ENCODE measurements at regions not wholly inside any gene's neighbourhood (a gene's known extent, or its start where the extent isn't known, plus 50 kb on each side); places are given as distances from the start of the nearest gene placed in this dataset.

GRCh38 chr9:101991926-101992325, 253.5 kb upstream of the GRIN3A start:
- Histone ChIP-seq H3K4me2 (ENCODE audit: low read depth, low read length, poor library complexity, severe bottlenecking) (no peak overlapping the region), H3K79me2 (ENCODE audit: insufficient read depth, low read length) (no peaks in the 10 kb centered on the region), H3K9ac (ENCODE audit: low read depth, low read length, poor library complexity, severe bottlenecking) (no peak overlapping the region), H3K4me3 (ENCODE audit: low read length, poor library complexity, severe bottlenecking) (no peak overlapping the region), H2AFZ (ENCODE audit: low read length) (no peak overlapping the region), H3K9me2 (replicated peaks; ENCODE audit: low read depth, low read length) (peaks cover 5% of the 10 kb centered on the region; the same call in 1 of the 2 replicates), H3K4me1 (ENCODE audit: insufficient read depth, low read length, poor library complexity, severe bottlenecking) (no peaks in the 10 kb centered on the region), H3K27me3 (ENCODE audit: insufficient read depth, low read length, poor library complexity, severe bottlenecking) (no peaks in the 10 kb centered on the region), H3F3A (ENCODE audit: low read depth) (no peaks in the 10 kb centered on the region), H3K36me3 (ENCODE audit: insufficient read depth, low read length) (no peaks in the 10 kb centered on the region), H3K9me3 (ENCODE audit: insufficient read depth, low read depth, low read length) (no peaks in the 10 kb centered on the region), H4K20me1 (ENCODE audit: insufficient read depth, low read length, poor library complexity, severe bottlenecking) (no peaks in the 10 kb centered on the region)
- TF ChIP-seq CTCF (conservative IDR thresholded peaks at IDR 0.05; ENCODE audit: low read length) (no peak), EZH2phosphoT487 (IDR thresholded peaks at IDR 0.05; ENCODE audit: borderline replicate concordance) (no peak)

- Histone ChIP-seq H3K9ac (ENCODE audit: low read depth, low read length, poor library complexity, severe bottlenecking) (no peak overlapping the region), H3K36me3 (ENCODE audit: insufficient read depth, low read length) (no peaks in the 10 kb centered on the region), H3K79me2 (ENCODE audit: insufficient read depth, low read length) (no peaks in the 10 kb centered on the region), H3K4me1 (ENCODE audit: insufficient read depth, low read length, poor library complexity, severe bottlenecking) (no peaks in the 10 kb centered on the region), H3F3A (ENCODE audit: low read depth) (no peaks in the 10 kb centered on the region), H4K20me1 (ENCODE audit: insufficient read depth, low read length, poor library complexity, severe bottlenecking) (no peaks in the 10 kb centered on the region), H3K27me3 (ENCODE audit: insufficient read depth, low read length, poor library complexity, severe bottlenecking) (no peaks in the 10 kb centered on the region), H3K9me3 (ENCODE audit: insufficient read depth, low read depth, low read length) (no peaks in the 10 kb centered on the region), H3K4me2 (ENCODE audit: low read depth, low read length, poor library complexity, severe bottlenecking) (no peak overlapping the region), H2AFZ (ENCODE audit: low read length) (no peak overlapping the region), H3K4me3 (ENCODE audit: low read length, poor library complexity, severe bottlenecking) (no peak overlapping the region), H3K9me2 (replicated peaks; ENCODE audit: low read depth, low read length) (no peaks in the 10 kb centered on the region)
- TF ChIP-seq EZH2phosphoT487 (IDR thresholded peaks at IDR 0.05; ENCODE audit: borderline replicate concordance) (no peak), CTCF (conservative IDR thresholded peaks at IDR 0.05; ENCODE audit: low read length) (peak; percentile 70)
Observed at GRCh38 chr9:101977614-101978210, 239.3 kb upstream of the GRIN3A start.

GRCh38 chr9:101970609-101971008, 232.2 kb upstream of the GRIN3A start:
- no peaks in the 10 kb centered on the region for H3K9me2 ChIP-seq (replicated peaks; ENCODE audit: low read depth, low read length)
- H3K9ac ChIP-seq (ENCODE audit: low read depth, low read length, poor library complexity, severe bottlenecking) = no peak overlapping the region
- H3K4me1 ChIP-seq (ENCODE audit: insufficient read depth, low read length, poor library complexity, severe bottlenecking) = no peaks in the 10 kb centered on the region
- H3K9me3 ChIP-seq (ENCODE audit: insufficient read depth, low read depth, low read length) = no peaks in the 10 kb centered on the region
- no peaks in the 10 kb centered on the region for H4K20me1 ChIP-seq (ENCODE audit: insufficient read depth, low read length, poor library complexity, severe bottlenecking)
- H3F3A ChIP-seq (ENCODE audit: low read depth) = no peaks in the 10 kb centered on the region
- no peak overlapping the region for H3K4me3 ChIP-seq (ENCODE audit: low read length, poor library complexity, severe bottlenecking)
- no peak overlapping the region for H2AFZ ChIP-seq (ENCODE audit: low read length)
- H3K79me2 ChIP-seq (ENCODE audit: insufficient read depth, low read length) = no peaks in the 10 kb centered on the region
- H3K4me2 ChIP-seq (ENCODE audit: low read depth, low read length, poor library complexity, severe bottlenecking) = no peak overlapping the region
- H3K27me3 ChIP-seq (ENCODE audit: insufficient read depth, low read length, poor library complexity, severe bottlenecking) = no peaks in the 10 kb centered on the region
- no peaks in the 10 kb centered on the region for H3K36me3 ChIP-seq (ENCODE audit: insufficient read depth, low read length)
- no peak for TF ChIP-seq CTCF (conservative IDR thresholded peaks at IDR 0.05; ENCODE audit: low read length)
- TF ChIP-seq EZH2phosphoT487 (IDR thresholded peaks at IDR 0.05; ENCODE audit: borderline replicate concordance) = no peak
